Lung (tissue), 11 donors: ENCODE measurements at regions not wholly inside any gene's neighbourhood (a gene's known extent, or its start where the extent isn't known, plus 50 kb on each side); places are given as distances from the start of the nearest gene placed in this dataset.

Experiments used
- ATAC-seq: fragments of 200-7000 bp; cut with Tn5 transposase; one replicate; pipeline ENCODE4 v1.9.1; 2020; ENCODE audit warnings: moderate number of reproducible peaks; ENCODE audit not compliant: insufficient read depth, low FRiP score
- DNase-seq, 3 donors: peaks; one replicate each; pipeline ENCODE4 v3.0.0-alpha.2; 2013 to 2017
- H3K27ac ChIP-seq, 2 donors: one replicate each; pipeline ENCODE4 v1.5.1; 2013; ENCODE audit warnings: mild to moderate bottlenecking in 2 of 2, moderate library complexity in 2 of 2, control low read depth in 1 of 2, inconsistent platforms in 1 of 2, low read depth in 1 of 2, low read length in 1 of 2
- H3K27me3 ChIP-seq, 3 donors: one replicate each; pipeline ENCODE4 v1.5.1; 2013; ENCODE audit warnings: low read length in 2 of 3; ENCODE audit not compliant: control insufficient read depth in 3 of 3, insufficient read depth in 3 of 3
- H3K36me3 ChIP-seq, 4 donors: one replicate each; pipeline ENCODE4 v1.5.1; 2013; ENCODE audit warnings: low read length in 4 of 4, mild to moderate bottlenecking in 1 of 4, moderate library complexity in 1 of 4; ENCODE audit not compliant: control insufficient read depth in 4 of 4, insufficient read depth in 4 of 4
- H3K4me1 ChIP-seq, 5 donors: one replicate each; pipeline ENCODE4 v1.5.1; 2013; ENCODE audit warnings: low read length in 5 of 5, mild to moderate bottlenecking in 2 of 5, moderate library complexity in 1 of 5; ENCODE audit not compliant: control insufficient read depth in 5 of 5, insufficient read depth in 5 of 5
- H3K4me3 ChIP-seq: one replicate; pipeline ENCODE4 v1.5.1; 2013; ENCODE audit warnings: mild to moderate bottlenecking, control low read depth, moderate library complexity
- H3K9ac ChIP-seq, 2 donors: one replicate each; pipeline ENCODE4 v1.5.1; 2013; ENCODE audit warnings: low read length in 2 of 2, control low read depth in 1 of 2; ENCODE audit not compliant: insufficient read depth in 1 of 2
- H3K9me3 ChIP-seq, 4 donors: one replicate each; pipeline ENCODE4 v1.5.1; 2013; ENCODE audit warnings: low read length in 3 of 4, mild to moderate bottlenecking in 1 of 4, moderate library complexity in 1 of 4; ENCODE audit not compliant: control insufficient read depth in 4 of 4, insufficient read depth in 3 of 4
- WGBS, 2 donors: extraction: QIAGEN DNeasy Blood & Tissue Kit; methylation state at CpG; one replicate each; pipeline ENCODE4 v1.1.7; 2013; 5-methylcytosine and 5-hydroxymethylcytosine counted together
- TF ChIP-seq, protein P1 (sequence below): IDR thresholded peaks from 2 replicates; pipeline ENCODE4 v1.5.1; 2012; ENCODE audit warnings: mild to moderate bottlenecking; ENCODE audit errors: control extremely low read depth, extremely low read depth
- donor health status: control.
- donor health status: control.
- donor health status: Bipolar disorder and iron deficiency.
- donor health status: healthy.
- donor health status: DM: yes; HTN: yes; CAD: no.

DNA sequence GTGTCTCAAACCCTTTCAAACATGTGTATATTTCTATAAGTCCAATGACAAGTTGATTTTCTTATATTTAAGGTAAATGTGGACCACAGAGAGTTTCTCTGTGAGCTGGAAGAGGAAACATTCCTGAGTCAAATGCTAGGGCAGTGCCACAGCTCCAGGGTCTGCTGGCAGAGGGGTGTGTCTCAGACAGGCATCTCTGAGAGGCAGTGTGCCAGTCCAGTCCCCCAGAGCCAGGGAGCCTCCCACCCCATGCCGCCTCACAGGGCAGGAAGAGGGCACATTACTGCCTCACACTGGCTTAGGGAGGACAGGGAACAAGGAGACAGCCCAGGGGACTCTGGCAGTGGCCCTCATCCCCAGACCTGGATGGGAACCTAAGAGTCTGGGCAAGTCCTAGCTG lies 120.2 kb downstream of the TENT4A start:
- Histone ChIP-seq H3K4me3 (no peak overlapping the region), H3K36me3 (no peaks in the 10 kb centered on the region), H3K9ac (no peak overlapping the region), H3K27me3 (peaks cover 0 to 4% (median 0%) of the 10 kb centered on the region in 3 donors), H3K4me1 (peaks cover 0 to 4% (median 0%) of the 10 kb centered on the region in 5 donors), H3K27ac (no peak overlapping the region), H3K9me3 (peaks cover 0 to 4% (median 1%) of the 10 kb centered on the region in 4 donors)
- ATAC-seq (no peak), DNase-seq (no peak)
- TF ChIP-seq, protein P1, sequence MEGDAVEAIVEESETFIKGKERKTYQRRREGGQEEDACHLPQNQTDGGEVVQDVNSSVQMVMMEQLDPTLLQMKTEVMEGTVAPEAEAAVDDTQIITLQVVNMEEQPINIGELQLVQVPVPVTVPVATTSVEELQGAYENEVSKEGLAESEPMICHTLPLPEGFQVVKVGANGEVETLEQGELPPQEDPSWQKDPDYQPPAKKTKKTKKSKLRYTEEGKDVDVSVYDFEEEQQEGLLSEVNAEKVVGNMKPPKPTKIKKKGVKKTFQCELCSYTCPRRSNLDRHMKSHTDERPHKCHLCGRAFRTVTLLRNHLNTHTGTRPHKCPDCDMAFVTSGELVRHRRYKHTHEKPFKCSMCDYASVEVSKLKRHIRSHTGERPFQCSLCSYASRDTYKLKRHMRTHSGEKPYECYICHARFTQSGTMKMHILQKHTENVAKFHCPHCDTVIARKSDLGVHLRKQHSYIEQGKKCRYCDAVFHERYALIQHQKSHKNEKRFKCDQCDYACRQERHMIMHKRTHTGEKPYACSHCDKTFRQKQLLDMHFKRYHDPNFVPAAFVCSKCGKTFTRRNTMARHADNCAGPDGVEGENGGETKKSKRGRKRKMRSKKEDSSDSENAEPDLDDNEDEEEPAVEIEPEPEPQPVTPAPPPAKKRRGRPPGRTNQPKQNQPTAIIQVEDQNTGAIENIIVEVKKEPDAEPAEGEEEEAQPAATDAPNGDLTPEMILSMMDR, result no peak
- WGBS, 2 donors, result 50 to 75% methylated on average over 1 of the region's 1 CpG

GRCh38 chr5:6837095-6837494 lies 123.9 kb downstream of the TENT4A start:
- TF ChIP-seq, protein P1, result no peak
- no peak overlapping the region for H3K27ac ChIP-seq
- no peaks in the 10 kb centered on the region for H3K9me3 ChIP-seq
- H3K4me1 ChIP-seq, result peaks cover 0 to 4% (median 0%) of the 10 kb centered on the region in 5 donors
- peaks cover 0 to 4% (median 0%) of the 10 kb centered on the region in 3 donors for H3K27me3 ChIP-seq
- ATAC-seq (no peak), DNase-seq (no peak)
- H3K9ac ChIP-seq, result no peak overlapping the region
- no peak overlapping the region for H3K4me3 ChIP-seq
- no peaks in the 10 kb centered on the region for H3K36me3 ChIP-seq
- WGBS, 2 donors, result 58 to 94% methylated on average over 2 of the region's 2 CpGs

DNA sequence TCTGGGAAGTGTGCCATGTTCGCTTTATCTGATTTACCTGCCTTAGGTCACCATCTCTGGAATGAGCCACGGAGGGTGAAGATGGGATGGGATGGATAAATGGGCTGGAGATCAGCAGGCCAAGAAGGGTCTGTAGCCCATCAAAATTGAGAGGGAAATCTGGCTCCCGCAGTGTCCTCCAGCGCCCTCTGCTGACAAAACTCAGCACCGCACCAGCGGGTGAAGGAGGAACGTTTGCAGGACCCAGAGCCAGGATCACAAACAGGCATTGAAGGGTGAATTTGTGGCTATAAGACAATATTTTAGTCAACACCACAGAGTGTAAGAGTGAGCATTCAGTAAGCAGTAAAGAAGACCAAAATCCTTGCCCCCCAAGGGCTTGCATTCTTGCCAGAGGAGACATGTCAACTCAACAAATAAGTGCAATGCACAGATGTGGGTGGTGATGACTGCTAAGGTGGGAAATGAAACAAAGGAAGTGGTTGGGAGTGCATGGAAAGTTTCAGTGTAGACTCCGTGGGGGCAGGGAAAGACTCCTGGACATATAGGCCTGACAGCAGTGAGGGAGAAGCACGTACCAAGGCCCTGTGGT lies 124.4 kb downstream of the TENT4A start:
- no peak for DNase-seq
- H3K36me3 ChIP-seq, result no peaks in the 10 kb centered on the region
- ATAC-seq, result no peak

More for the DNA sequence above, 124.4 kb downstream of the TENT4A start:
- Histone ChIP-seq H3K27me3 (peaks cover 0 to 4% (median 0%) of the 10 kb centered on the region in 3 donors), H3K9me3 (no peaks in the 10 kb centered on the region), H3K4me1 (peaks cover 0 to 4% (median 0%) of the 10 kb centered on the region in 5 donors), H3K9ac (no peak overlapping the region), H3K27ac (no peak overlapping the region), H3K4me3 (no peak overlapping the region)
- WGBS, 2 donors, result 55 to 60% methylated on average over 9 of the region's 9 CpGs
- TF ChIP-seq, protein P1, result no peak
